Muscle of leg (tissue), 3 donors: ENCODE measurements at regions not wholly inside any gene's neighbourhood (a gene's known extent, or its start where the extent isn't known, plus 50 kb on each side); places are given as distances from the start of the nearest gene placed in this dataset.

ENCODE experiments used
- DNase-seq: peaks from one replicate; pipeline ENCODE4 v3.0.0; 2013
- H3K27ac ChIP-seq: one replicate; pipeline ENCODE4 v1.5.1; 2013; ENCODE audit warnings: mild to moderate bottlenecking, low read length, control low read depth
- H3K27me3 ChIP-seq: one replicate; pipeline ENCODE4 v1.6.1; 2013; ENCODE audit warnings: low read length; ENCODE audit not compliant: control insufficient read depth, insufficient read depth
- H3K36me3 ChIP-seq: one replicate; pipeline ENCODE4 v1.6.1; 2013; ENCODE audit warnings: low read length; ENCODE audit not compliant: control insufficient read depth, insufficient read depth
- H3K4me1 ChIP-seq: one replicate; pipeline ENCODE4 v1.6.1; 2013; ENCODE audit warnings: low read length; ENCODE audit not compliant: control insufficient read depth, insufficient read depth
- H3K4me3 ChIP-seq: one replicate; pipeline ENCODE4 v1.5.1; 2013; ENCODE audit warnings: low read length, control low read depth
- H3K9me3 ChIP-seq: replicated peaks from 2 replicates; pipeline ENCODE4 v1.6.1; 2013; ENCODE audit warnings: low read depth, low read length; ENCODE audit not compliant: control insufficient read depth
- WGBS: methylation state at CpG from one replicate; pipeline ENCODE4 v1.1.5; 2013; ENCODE audit warnings: missing lambda C conversion rate; ENCODE audit not compliant: insufficient coverage; 5-methylcytosine and 5-hydroxymethylcytosine counted together

- Histone ChIP-seq H3K27me3 (no peaks in the 10 kb centered on the region), H3K36me3 (no peaks in the 10 kb centered on the region), H3K27ac (no peak overlapping the region), H3K9me3 (no peaks in the 10 kb centered on the region), H3K4me3 (no peak overlapping the region), H3K4me1 (no peaks in the 10 kb centered on the region)
- 80% methylated on average over 1 of the region's 5 CpGs for whole genome bisulfite sequencing
- no peak for DNase-seq
These were observed 933.3 kb upstream of the CTNND2 start for GRCh38 chr5:12837592-12837991.

DNA sequence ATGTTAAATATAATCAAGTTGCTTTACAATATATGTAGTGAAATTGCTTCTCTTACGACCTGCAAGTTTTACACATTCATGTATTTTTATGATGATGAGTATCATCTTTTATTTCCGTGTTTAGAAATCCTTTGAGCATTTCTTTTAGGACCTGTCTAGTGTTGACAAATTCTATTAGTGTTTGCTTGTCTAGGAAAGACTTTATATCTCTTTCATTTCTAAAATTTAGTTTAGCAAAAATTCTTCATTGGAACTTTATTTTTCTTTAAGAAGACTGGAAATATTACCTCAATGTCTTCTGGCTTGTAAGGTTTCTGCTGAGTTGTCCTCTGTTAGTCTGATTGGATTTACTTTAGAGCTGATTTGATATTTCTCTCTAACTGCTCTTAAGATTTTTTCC, 920.9 kb upstream of the CTNND2 start:
- no peaks in the 10 kb centered on the region for H3K27me3 ChIP-seq
- DNase-seq = no peak
- H3K4me1 ChIP-seq = no peaks in the 10 kb centered on the region
- WGBS = no CpG with 5 or more reads among the region's 2 CpGs
- peaks cover 13% of the 10 kb centered on the region for H3K9me3 ChIP-seq
- no peak overlapping the region for H3K4me3 ChIP-seq
- H3K36me3 ChIP-seq = no peaks in the 10 kb centered on the region
- no peak overlapping the region for H3K27ac ChIP-seq

DNA sequence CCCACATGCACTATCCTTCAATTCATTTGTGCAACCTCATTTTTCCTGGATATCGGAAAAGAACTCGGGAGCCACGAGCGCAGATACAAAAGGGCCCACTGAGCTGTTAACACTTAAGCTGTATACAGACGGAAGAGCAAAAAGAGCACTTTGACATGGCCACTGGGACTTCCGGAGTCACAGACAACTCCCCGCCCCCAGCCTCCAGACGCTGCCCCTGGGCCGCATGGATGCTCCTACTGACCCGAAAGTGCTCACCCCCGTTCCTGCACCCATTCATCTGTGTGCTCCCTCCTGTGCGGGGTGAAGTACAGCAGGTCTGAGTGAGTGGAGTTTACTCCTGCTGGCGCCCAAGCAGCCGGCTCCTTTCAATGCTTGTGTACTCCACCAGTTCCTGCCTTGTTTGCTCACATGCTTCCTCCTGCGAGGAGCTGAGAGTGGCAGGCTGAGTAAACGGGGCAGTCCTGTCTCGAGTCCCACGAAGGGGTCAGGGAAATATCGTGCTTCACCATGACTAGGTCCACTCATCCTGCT, 901.0 kb upstream of the CTNND2 start:
- Histone ChIP-seq H3K36me3 (no peaks in the 10 kb centered on the region), H3K27ac (no peak overlapping the region)
- WGBS = 89% methylated on average over 14 of the region's 19 CpGs

GRCh38 chr5:12799165-12799564, 894.9 kb upstream of the CTNND2 start:
- no CpG with 5 or more reads among the region's 5 CpGs for WGBS

More for the DNA sequence above, 901.0 kb upstream of the CTNND2 start:
- Histone ChIP-seq H3K9me3 (no peaks in the 10 kb centered on the region), H3K27me3 (no peaks in the 10 kb centered on the region), H3K4me3 (no peak overlapping the region), H3K4me1 (no peaks in the 10 kb centered on the region)
- no peak for DNase-seq

DNA sequence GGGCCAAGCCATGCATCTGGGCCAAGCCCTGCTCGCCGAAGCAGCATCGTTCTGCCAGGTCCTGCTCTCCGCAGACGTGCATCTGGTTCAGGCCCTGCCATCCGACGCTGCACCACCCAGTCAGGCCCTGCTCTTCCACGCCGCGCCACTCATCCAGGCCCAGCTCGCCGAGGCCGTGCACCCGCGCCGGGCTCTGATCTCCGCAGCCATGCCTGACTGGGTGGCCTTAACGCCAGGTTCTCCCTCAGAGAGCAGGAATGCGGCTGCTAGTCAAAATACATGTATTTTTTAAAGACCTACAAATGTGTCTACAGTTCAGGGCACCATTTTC, 891.1 kb upstream of the CTNND2 start:
- 91% methylated on average over 19 of the region's 19 CpGs for WGBS
- Histone ChIP-seq H3K4me1 (no peaks in the 10 kb centered on the region), H3K4me3 (no peak overlapping the region), H3K36me3 (no peaks in the 10 kb centered on the region), H3K27me3 (no peaks in the 10 kb centered on the region), H3K27ac (no peak overlapping the region), H3K9me3 (peaks cover 10% of the 10 kb centered on the region)
- DNase-seq = no peak

More at GRCh38 chr5:12799165-12799564, 894.9 kb upstream of the CTNND2 start:
- peaks cover 8% of the 10 kb centered on the region for H3K9me3 ChIP-seq
- DNase-seq = no peak
- no peak overlapping the region for H3K27ac ChIP-seq
- no peaks in the 10 kb centered on the region for H3K4me1 ChIP-seq
- no peaks in the 10 kb centered on the region for H3K36me3 ChIP-seq
- H3K27me3 ChIP-seq = no peaks in the 10 kb centered on the region
- no peak overlapping the region for H3K4me3 ChIP-seq

DNA sequence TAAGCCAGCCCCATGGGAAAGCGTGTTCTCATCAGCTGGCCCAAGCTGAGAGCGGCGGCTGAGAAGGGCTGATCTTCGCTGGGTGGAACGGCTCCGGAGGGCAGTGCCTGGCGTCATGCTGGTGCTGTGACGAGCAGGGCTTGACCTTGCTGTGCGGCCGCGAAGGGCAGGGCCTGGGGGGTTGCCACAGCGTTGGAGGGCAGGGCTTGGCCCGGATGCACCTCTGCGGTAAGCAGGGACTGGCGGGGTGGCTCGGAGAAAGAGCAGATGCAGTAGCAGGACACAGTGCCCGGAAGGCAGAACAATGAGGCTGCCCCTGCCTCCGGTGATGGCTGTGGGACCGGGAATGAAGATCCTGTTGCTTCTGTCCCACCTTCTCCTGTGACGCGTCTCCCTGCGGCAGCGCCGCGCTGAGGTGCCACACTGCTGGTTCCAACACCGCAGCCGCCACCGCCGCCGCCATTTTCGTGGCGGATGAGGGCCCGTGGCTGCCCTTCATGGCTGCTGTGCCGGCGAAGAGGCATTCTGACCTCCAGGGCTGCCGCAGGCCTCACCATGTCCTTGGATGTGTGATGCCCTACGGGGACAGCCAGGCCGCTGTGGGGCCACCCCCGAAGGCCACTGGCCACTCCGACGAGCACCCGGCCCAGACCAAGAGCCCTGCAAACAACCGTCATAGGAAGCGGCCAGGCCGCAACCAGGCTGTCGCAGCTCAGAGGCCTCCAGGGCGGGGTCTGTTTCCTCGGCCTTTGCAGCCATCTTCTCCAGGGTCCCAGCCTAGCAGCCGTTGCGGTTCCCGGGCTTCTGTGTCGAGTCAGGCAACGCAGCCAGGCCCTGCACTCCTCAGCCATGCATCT, 890.5 kb upstream of the CTNND2 start:
- Histone ChIP-seq H3K4me1 (no peaks in the 10 kb centered on the region), H3K9me3 (peaks cover 10% of the 10 kb centered on the region), H3K4me3 (no peak overlapping the region), H3K36me3 (no peaks in the 10 kb centered on the region), H3K27me3 (no peaks in the 10 kb centered on the region), H3K27ac (no peak overlapping the region)
- DNase-seq = no peak
- 93% methylated on average over 53 of the region's 53 CpGs for WGBS

DNA sequence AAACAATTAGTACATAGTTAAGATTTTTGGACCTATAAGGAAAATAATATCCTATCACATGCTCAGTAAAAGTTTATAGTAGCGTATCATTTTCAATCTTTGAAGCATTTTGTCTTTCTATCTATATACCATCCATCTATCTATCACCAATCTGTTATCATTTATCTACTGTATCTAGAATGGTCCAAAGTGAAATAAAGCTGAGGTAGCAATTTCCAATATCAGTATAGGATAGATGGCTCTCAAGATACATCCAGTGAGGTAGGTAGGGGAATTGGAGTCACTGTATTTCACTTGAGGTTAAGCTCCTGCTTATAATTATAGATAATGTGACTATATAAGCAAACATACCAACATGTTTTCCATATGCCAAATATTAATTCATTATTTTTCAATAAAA, 889.1 kb upstream of the CTNND2 start:
- DNase-seq = no peak
- Histone ChIP-seq H3K9me3 (peaks cover 10% of the 10 kb centered on the region), H3K4me3 (no peak overlapping the region), H3K27ac (no peak overlapping the region), H3K27me3 (no peaks in the 10 kb centered on the region), H3K36me3 (no peaks in the 10 kb centered on the region), H3K4me1 (no peaks in the 10 kb centered on the region)
- WGBS = no CpG with 5 or more reads among the region's 1 CpG

DNA sequence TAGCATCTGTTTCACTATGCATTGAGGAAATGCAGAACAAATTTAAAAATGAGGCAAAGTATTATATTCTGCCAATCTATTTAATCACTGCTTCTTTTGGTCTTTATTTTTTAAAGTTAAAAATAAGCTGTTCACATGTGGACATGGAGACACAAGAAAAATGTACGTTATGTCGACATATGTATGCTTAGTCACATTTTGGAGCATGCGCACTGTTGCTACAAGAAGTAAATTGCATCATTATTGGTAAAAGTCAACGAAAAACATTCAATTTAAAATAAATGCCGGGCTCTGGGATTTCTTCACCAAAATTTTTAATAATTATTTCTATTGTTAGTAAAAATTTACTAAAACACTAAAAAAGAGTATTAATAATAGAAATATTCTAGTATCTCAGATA, 876.3 kb upstream of the CTNND2 start:
- Histone ChIP-seq H3K9me3 (no peaks in the 10 kb centered on the region), H3K36me3 (no peaks in the 10 kb centered on the region)
- 72% methylated on average over 2 of the region's 5 CpGs for WGBS

DNA sequence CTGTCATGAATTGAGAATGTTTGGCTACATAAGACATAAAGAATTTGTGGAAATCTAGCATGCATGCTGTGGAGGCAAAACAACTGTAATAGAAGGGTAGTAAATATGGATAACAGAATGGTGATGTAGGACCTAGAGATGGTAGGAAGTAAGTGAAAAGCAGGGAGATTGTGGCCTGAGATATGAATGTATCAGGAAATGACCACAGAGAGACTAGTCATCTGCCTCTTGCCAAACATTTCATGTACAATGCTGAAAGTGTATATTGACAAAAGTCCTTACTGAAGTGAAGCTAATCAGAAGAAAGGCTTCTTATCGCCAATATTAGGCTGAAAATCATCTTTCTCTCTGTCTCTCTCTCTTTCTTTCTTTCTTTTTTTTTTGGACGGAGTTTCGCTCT, 873.1 kb upstream of the CTNND2 start:
- H3K27me3 ChIP-seq = no peaks in the 10 kb centered on the region
- no peak for DNase-seq
- no peaks in the 10 kb centered on the region for H3K4me1 ChIP-seq
- H3K27ac ChIP-seq = no peak overlapping the region
- H3K4me3 ChIP-seq = no peak overlapping the region
- WGBS = 100% methylated on average over 1 of the region's 3 CpGs
- H3K9me3 ChIP-seq = no peaks in the 10 kb centered on the region
- H3K36me3 ChIP-seq = no peaks in the 10 kb centered on the region

More for the DNA sequence above, 876.3 kb upstream of the CTNND2 start:
- DNase-seq = no peak
- no peak overlapping the region for H3K4me3 ChIP-seq
- H3K4me1 ChIP-seq = no peaks in the 10 kb centered on the region
- H3K27ac ChIP-seq = no peak overlapping the region
- H3K27me3 ChIP-seq = no peaks in the 10 kb centered on the region

- H3K27ac ChIP-seq = no peak overlapping the region
- 75% methylated on average over 2 of the region's 4 CpGs for WGBS
- H3K27me3 ChIP-seq = no peaks in the 10 kb centered on the region
- DNase-seq = no peak
- no peaks in the 10 kb centered on the region for H3K36me3 ChIP-seq
- no peak overlapping the region for H3K4me3 ChIP-seq
- no peaks in the 10 kb centered on the region for H3K9me3 ChIP-seq
- H3K4me1 ChIP-seq = no peaks in the 10 kb centered on the region
These were observed 868.0 kb upstream of the CTNND2 start for GRCh38 chr5:12772276-12772675.
